Non-pigmented ciliary epithelial cell (primary cell): ENCODE measurements at regions not wholly inside any gene's neighbourhood (a gene's known extent, or its start where the extent isn't known, plus 50 kb on each side); places are given as distances from the start of the nearest gene placed in this dataset.
A peak's percentile ranks its signal among the peaks of the same experiment; 100 is the strongest.
"Not testable (repeated sequence)": the region's sequence is repeated elsewhere in the genome, so short reads cannot be mapped to it uniquely, and the experiment has no call there.

Source experiments
- DNase-seq: peaks from one replicate; pipeline ENCODE4 v3.0.0-alpha.2; 2010; ENCODE audit warnings: low read depth

- no peak for DNase-seq
Observed at GRCh38 chr3:80734920-80735319, 967.1 kb upstream of the ROBO1 start.

- no peak for DNase-seq
Observed at GRCh38 chr3:80734483-80734882, 966.7 kb upstream of the ROBO1 start.

GRCh38 chr3:80733522-80734176 is 965.9 kb upstream of the ROBO1 start:
- peak; percentile 79 for DNase-seq

- not testable (repeated sequence) for DNase-seq
Observed at GRCh38 chr3:80727561-80727960, 959.8 kb upstream of the ROBO1 start.

- not testable (repeated sequence) for DNase-seq
Observed at GRCh38 chr3:80709597-80710322, 942.0 kb upstream of the ROBO1 start.

- DNase-seq, result no peak
Observed at GRCh38 chr3:80705290-80705689, 937.5 kb upstream of the ROBO1 start.

- no peak for DNase-seq
Observed at GRCh38 chr3:80701349-80701748, 933.6 kb upstream of the ROBO1 start.

- no peak for DNase-seq
Observed at GRCh38 chr3:80697291-80697690, 929.5 kb upstream of the ROBO1 start.

GRCh38 chr3:80696280-80696679 is 928.5 kb upstream of the ROBO1 start:
- DNase-seq, result no peak

- peak; percentile 8 for DNase-seq
Observed at GRCh38 chr3:80688814-80689213, 921.0 kb upstream of the ROBO1 start.

GRCh38 chr3:80682951-80683350 is 915.2 kb upstream of the ROBO1 start:
- no peak for DNase-seq

- DNase-seq, result no peak
Observed at GRCh38 chr3:80682235-80682634, 914.4 kb upstream of the ROBO1 start.

GRCh38 chr3:80677796-80678195 is 910.0 kb upstream of the ROBO1 start:
- peak; percentile 27 for DNase-seq

GRCh38 chr3:80676866-80677265 is 909.1 kb upstream of the ROBO1 start:
- no peak for DNase-seq

- DNase-seq, result no peak
Observed at GRCh38 chr3:80676261-80676660, 908.5 kb upstream of the ROBO1 start.

GRCh38 chr3:80675790-80676189 is 908.0 kb upstream of the ROBO1 start:
- no peak for DNase-seq

GRCh38 chr3:80668600-80669294 is 900.9 kb upstream of the ROBO1 start:
- no peak for DNase-seq

GRCh38 chr3:80668100-80668499 is 900.3 kb upstream of the ROBO1 start:
- no peak for DNase-seq

GRCh38 chr3:80663426-80663825 is 895.6 kb upstream of the ROBO1 start:
- no peak for DNase-seq

GRCh38 chr3:80655216-80655615 is 887.4 kb upstream of the ROBO1 start:
- DNase-seq, result no peak

- no peak for DNase-seq
Observed at GRCh38 chr3:80649170-80649569, 881.4 kb upstream of the ROBO1 start.

- DNase-seq, result no peak
Observed at GRCh38 chr3:80643421-80643820, 875.6 kb upstream of the ROBO1 start.
